ENCODE measurements at regions not wholly inside any gene's neighbourhood (a gene's known extent, or its start where the extent isn't known, plus 50 kb on each side); places are given as distances from the start of the nearest gene placed in this dataset.

DNA sequence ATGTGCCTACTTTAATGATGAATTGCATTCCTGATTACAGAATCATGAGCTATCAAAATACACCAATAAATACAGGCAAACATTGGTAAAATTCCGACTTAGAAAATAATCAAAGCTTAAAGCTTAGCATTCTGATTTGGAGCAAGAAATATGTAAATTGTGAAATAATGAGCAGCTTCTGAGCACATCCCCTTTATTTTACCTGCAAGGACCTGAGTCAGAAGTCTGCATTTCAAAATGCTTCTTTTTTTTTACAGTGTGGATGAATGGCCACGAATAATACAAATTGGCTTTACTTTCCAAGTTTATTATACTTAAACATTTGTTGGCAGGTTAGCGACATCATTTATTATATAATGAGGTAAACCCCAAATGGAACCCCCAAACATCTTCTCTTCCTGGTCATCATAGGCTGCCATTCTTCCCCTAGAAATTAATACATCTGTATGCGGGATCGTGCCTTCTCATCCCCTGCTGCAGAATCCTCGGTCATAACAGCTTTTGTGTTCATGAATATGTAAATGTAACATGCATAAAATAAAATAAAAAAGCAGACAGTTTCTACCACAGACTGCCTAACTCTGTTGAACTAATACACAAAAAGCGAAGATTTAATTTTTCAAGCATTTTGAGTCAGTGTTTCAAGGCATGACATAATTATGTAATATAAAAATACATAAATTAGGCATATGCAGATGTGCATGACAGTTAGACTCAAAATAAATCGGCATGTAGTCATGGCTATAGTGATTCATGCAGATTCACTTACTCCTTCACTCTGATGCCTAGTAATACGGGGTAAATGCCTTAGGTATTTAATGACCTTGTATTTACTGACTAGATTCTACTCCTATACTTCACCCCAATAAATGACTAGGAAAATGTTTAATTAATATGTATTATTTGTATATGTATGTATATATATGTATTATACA, 339.7 kb downstream of the USP25 start:
- ATAC-seq (no peak), DNase-seq (no peak)
- intact Hi-C loops (cut with micrococcal nuclease), result no loop called here

GRCh38 chr21:16070207-16070651, 340.4 kb downstream of the USP25 start:
- intact Hi-C loops (cut with micrococcal nuclease), result no loop called here
- ATAC-seq (no peak), DNase-seq (no peak)

DNA sequence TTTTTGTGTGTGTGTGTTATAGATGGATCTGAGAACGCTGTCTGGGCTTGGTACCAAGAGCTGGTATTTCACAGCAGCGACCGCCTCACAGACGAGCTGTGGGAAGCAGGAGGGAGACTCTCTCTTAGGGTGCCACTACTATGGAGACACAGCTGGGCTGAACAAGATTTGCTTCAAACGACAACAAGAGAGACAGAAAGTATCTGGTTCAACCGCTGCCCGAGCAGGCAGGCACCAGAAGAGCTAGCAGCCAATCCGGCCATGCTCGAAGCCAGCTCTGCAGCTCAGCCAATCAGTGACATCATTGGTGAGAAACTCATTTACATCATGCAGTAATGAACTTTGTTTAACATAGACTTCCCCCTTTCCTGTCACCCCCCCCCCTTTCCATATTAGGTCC, 341.3 kb downstream of the USP25 start:
- ATAC-seq (no peak), DNase-seq (no peak)
- intact Hi-C loops (cut with micrococcal nuclease), result no loop called here

DNA sequence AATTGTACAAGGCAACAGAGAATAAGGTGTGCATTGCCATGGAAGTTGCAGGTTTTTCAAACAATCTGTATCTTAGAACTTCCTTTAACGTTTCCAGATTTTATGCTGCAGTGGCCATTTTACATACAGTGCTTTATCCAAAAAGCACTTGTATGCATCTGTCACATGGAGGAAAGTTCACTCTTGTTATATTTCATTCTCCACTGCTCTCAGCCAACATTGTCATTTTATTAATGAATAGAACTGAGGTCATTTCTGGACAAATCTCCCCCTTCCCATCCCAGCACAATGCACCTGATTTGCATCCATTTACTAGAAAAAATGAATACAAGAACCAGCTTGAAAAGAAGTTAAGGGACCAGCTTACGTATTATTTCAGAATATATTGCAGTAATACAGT, 342.0 kb downstream of the USP25 start:
- no peak for ATAC-seq
- no peak for DNase-seq
- intact Hi-C loops (cut with micrococcal nuclease), result no loop called here

GRCh38 chr21:16072221-16072620, 342.4 kb downstream of the USP25 start:
- intact Hi-C loops (cut with micrococcal nuclease), result no loop called here
- ATAC-seq, result no peak
- DNase-seq, result no peak

DNA sequence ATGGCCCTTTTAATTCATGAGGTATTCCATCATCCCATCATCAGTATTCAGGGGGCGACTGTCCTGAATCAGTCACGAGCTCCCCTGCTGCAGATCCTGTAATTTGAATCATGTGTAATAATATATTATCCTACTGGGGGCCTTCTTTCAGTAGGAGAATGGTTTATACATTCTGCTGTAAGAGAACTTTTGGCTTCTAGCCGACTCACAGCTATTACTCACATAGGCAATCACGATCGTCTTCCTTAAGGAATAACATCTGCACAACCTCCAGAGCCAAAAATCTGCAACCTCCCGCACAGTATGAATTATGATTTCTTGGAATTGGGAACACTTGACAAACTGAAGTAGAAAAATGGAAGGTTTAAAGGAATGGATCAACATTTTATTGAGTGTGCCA, 343.0 kb downstream of the USP25 start:
- intact Hi-C loops (cut with micrococcal nuclease), result no loop called here

GRCh38 chr21:16073586-16073985, 343.8 kb downstream of the USP25 start:
- no peak for ATAC-seq
- intact Hi-C loops (cut with micrococcal nuclease), result no loop called here
- DNase-seq, result no peak

More for the DNA sequence above, 343.0 kb downstream of the USP25 start:
- ATAC-seq (no peak), DNase-seq (no peak)

DNA sequence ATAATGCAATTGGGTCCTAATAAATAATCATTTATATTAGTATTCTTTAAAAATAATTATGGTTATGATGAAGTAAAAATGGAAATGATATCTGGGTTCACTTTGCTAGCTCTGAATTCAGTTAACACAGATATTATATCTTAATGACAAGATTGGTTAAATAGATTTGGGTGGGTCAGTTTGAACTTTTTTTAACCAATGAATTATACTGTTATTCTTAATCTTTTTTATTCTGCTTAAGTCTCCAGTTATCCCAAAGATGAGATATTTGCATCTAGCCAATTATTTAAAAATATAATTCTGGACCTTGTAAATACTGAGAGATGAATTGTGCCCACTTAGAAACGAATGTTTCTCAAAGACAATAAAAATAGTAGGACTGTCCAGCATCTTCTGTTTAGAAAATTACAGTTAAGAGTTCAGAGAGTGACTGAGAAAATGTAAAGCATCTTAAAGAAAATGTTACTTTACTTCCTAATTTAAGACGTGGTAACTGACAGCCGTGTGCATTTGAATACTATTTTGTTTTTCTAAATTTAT, 345.2 kb downstream of the USP25 start:
- ATAC-seq, result no peak
- no peak for DNase-seq
- intact Hi-C loops (cut with micrococcal nuclease), result no loop called here

GRCh38 chr21:16075649-16076282, 346.0 kb downstream of the USP25 start:
- ATAC-seq, result no peak
- intact Hi-C loops (cut with micrococcal nuclease), result no loop called here
- DNase-seq, result no peak

- ATAC-seq (no peak), DNase-seq (no peak)
- intact Hi-C loops (cut with micrococcal nuclease), result no loop called here
Measured at GRCh38 chr21:16076465-16076864, 346.7 kb downstream of the USP25 start.

DNA sequence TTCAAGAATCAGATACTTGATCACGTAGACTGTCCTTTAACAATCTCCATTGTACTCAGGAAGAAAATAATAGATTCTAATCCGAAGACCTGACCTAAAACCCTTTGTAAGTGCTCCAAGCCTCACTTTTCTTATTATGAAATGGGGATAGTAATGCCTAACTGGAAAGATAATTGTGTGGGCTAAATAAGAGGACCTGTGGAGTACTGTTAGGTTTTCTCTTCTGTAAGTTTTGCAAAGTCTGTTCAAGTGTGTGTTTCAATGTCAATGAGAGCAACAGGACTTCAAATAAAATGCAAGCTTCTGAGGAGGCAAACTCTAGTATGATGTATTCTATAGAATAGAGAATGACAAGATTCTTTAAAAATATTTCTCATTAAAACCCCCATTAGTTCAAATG, 348.6 kb downstream of the USP25 start:
- DNase-seq (no peak), ATAC-seq (no peak)
- intact Hi-C loops (cut with micrococcal nuclease), result no loop called here

- intact Hi-C loops (cut with micrococcal nuclease), result no loop called here
- no peak for ATAC-seq
- no peak for DNase-seq
Measured at GRCh38 chr21:16079830-16080229, 350.0 kb downstream of the USP25 start.

- ATAC-seq (no peak), DNase-seq (no peak)
- intact Hi-C loops (cut with micrococcal nuclease), result no loop called here
Measured at GRCh38 chr21:16081304-16081703, 351.5 kb downstream of the USP25 start.

DNA sequence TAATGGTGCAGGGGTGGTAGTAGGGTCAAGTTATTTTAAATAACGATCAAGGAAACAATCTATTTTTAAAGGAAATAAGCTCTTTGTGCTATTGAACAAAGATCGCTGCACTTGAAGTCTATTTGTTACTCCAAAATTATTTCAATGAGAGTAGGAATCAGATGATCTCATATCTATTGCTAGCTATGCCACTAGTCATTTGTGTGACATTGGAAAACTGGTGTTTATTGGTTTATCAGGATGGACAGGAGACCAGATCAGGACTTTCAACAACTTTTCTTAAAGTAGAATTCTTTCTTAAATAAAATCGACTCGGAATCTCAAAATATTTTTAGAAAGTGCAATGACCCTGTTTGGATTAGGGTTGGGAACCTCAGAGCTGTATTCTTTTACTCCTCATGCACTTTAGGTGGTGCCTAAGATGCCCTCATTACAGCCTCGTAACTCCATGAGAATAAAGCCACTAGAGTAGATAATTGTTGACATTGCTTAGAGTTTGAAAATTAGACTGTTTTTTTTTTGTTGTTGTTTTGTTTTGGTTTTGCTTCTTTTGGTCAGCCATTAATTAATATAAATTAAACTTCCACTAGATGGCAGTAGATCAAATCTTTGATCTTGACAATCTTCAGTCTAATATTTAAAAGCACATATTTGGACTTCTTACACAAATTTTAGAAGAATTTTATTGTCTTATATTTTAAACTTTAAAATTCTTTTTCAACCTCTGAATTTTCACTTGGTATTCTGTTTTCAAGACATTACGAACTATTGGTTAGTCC, 352.4 kb downstream of the USP25 start:
- ATAC-seq, result no peak

DNA sequence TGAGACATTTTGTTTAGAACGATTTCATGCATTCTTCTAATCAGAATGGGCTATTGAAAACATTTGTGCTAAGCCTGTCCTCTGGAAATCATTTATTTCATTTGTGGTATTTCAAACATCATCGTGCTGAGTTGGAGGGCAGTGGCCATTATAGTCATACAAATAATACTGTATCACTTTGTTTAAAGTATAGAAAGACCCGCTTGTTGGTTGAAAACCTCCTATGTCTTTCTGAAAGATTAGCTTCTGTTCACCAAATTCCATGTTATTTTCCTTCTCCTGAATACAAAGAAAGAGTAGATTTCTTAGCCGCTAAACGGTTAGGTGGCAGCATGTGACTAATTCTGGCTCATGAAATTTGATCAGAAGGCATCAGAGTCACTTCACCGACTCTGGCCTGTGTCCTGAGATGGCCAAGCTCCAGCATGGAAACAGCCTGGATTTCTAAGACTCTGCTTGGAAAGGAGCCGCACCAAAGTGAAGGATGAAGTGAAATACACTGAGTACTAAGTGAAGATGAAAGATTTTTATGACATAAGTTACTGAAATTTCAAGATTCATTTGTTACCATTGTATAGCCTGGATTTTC, 355.1 kb downstream of the USP25 start:
- DNase-seq, result peak; percentile 61
- ATAC-seq, result peak; percentile 89
- intact Hi-C loops (cut with micrococcal nuclease), result loop anchor here (2.0 kb wide), 1 partner anchor 244 kb away; no protein-coding TSS in a partner anchor

More for the DNA sequence above, 352.4 kb downstream of the USP25 start:
- no peak for DNase-seq
- intact Hi-C loops (cut with micrococcal nuclease), result no loop called here

- DNase-seq (no peak), ATAC-seq (peak; percentile 47)
- intact Hi-C loops (cut with micrococcal nuclease), result loop anchor here (2.0 kb wide), 1 partner anchor 243 kb away; no protein-coding TSS in a partner anchor
Measured at GRCh38 chr21:16085421-16085820, 355.6 kb downstream of the USP25 start.

DNA sequence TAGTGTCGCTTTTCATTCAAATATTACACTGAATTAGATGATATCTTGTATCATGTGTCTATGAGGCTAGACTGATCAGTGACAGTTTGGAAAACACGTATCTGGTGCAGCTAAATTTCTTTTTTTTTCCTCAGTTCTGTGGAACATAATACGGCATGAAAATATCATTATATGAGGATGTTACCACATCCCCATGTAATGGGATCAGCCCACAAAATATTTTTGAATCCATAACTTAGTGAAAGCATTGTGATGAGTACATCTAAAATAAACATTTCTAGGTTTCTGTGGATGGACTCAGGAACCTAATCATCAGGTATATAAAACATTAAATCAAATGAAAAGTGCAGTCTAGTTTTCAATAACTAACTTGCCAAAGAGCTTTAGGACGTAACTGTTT, 356.3 kb downstream of the USP25 start:
- intact Hi-C loops (cut with micrococcal nuclease), result no loop called here
- DNase-seq (no peak), ATAC-seq (no peak)

- no peak for DNase-seq
- intact Hi-C loops (cut with micrococcal nuclease), result no loop called here
- ATAC-seq, result no peak
Measured at GRCh38 chr21:16086936-16087335, 357.2 kb downstream of the USP25 start.

GRCh38 chr21:16087523-16087922, 357.7 kb downstream of the USP25 start:
- DNase-seq (no peak), ATAC-seq (no peak)
- intact Hi-C loops (cut with micrococcal nuclease), result no loop called here

All from left ventricle myocardium superior (tissue), 1 donor.